HuH-7.5 (cell line): ENCODE measurements at regions not wholly inside any gene's neighbourhood (a gene's known extent, or its start where the extent isn't known, plus 50 kb on each side); places are given as distances from the start of the nearest gene placed in this dataset.

Experiments
- DNase-seq: peaks from one replicate; pipeline ENCODE4 v3.0.0; 2011; ENCODE audit warnings: low spot score

GRCh38 chr7:46811529-46811928 is 770.4 kb downstream of the TNS3 start:
- no peak for DNase-seq

- no peak for DNase-seq
Observed at GRCh38 chr7:46810986-46811385, 770.9 kb downstream of the TNS3 start.

- DNase-seq: no peak
Observed at GRCh38 chr7:46809886-46810285, 772.0 kb downstream of the TNS3 start.

- no peak for DNase-seq
Observed at GRCh38 chr7:46806856-46807255, 775.1 kb downstream of the TNS3 start.

- DNase-seq: no peak
Observed at GRCh38 chr7:46802479-46802878, 779.4 kb downstream of the TNS3 start.

GRCh38 chr7:46791188-46791587 is 790.7 kb downstream of the TNS3 start:
- no peak for DNase-seq

- DNase-seq: no peak
Observed at GRCh38 chr7:46786995-46787394, 794.9 kb downstream of the TNS3 start.

- DNase-seq: no peak
Observed at GRCh38 chr7:46786221-46786954, 795.5 kb downstream of the TNS3 start.

GRCh38 chr7:46784732-46785131 is 797.2 kb downstream of the TNS3 start:
- DNase-seq: no peak

GRCh38 chr7:46781901-46782439 is 799.9 kb downstream of the TNS3 start:
- no peak for DNase-seq

- DNase-seq: no peak
Observed at GRCh38 chr7:46776790-46777189, 805.1 kb downstream of the TNS3 start.

GRCh38 chr7:46775776-46776175 is 806.1 kb downstream of the TNS3 start:
- no peak for DNase-seq

- DNase-seq: no peak
Observed at GRCh38 chr7:46775020-46775419, 806.9 kb downstream of the TNS3 start.

- DNase-seq: no peak
Observed at GRCh38 chr7:46774515-46774914, 807.4 kb downstream of the TNS3 start.

- DNase-seq: no peak
Observed at GRCh38 chr7:46772776-46773175, 809.1 kb downstream of the TNS3 start.

- no peak for DNase-seq
Observed at GRCh38 chr7:46767071-46767470, 814.8 kb downstream of the TNS3 start.

GRCh38 chr7:46764100-46764936 is 817.6 kb downstream of the TNS3 start:
- no peak for DNase-seq

GRCh38 chr7:46763344-46763743 is 818.6 kb downstream of the TNS3 start:
- DNase-seq: no peak

GRCh38 chr7:46759711-46760480 is 822.0 kb downstream of the TNS3 start:
- no peak for DNase-seq

- DNase-seq: no peak
Observed at GRCh38 chr7:46756996-46757395, 824.9 kb downstream of the TNS3 start.

- DNase-seq: no peak
Observed at GRCh38 chr7:46756256-46756655, 825.7 kb downstream of the TNS3 start.
